Lung (tissue), 11 donors: ENCODE measurements at regions not wholly inside any gene's neighbourhood (a gene's known extent, or its start where the extent isn't known, plus 50 kb on each side); places are given as distances from the start of the nearest gene placed in this dataset.

ENCODE experiments used
- ATAC-seq: fragments of 200-7000 bp; cut with Tn5 transposase; one replicate; pipeline ENCODE4 v1.9.1; 2020; ENCODE audit warnings: moderate number of reproducible peaks; ENCODE audit not compliant: insufficient read depth, low FRiP score
- DNase-seq, 3 donors: peaks; one replicate each; pipeline ENCODE4 v3.0.0-alpha.2; 2013 to 2017
- H3K27ac ChIP-seq, 2 donors: one replicate each; pipeline ENCODE4 v1.5.1; 2013; ENCODE audit warnings: mild to moderate bottlenecking in 2 of 2, moderate library complexity in 2 of 2, control low read depth in 1 of 2, inconsistent platforms in 1 of 2, low read depth in 1 of 2, low read length in 1 of 2
- H3K27me3 ChIP-seq, 3 donors: one replicate each; pipeline ENCODE4 v1.5.1; 2013; ENCODE audit warnings: low read length in 2 of 3; ENCODE audit not compliant: control insufficient read depth in 3 of 3, insufficient read depth in 3 of 3
- H3K36me3 ChIP-seq, 4 donors: one replicate each; pipeline ENCODE4 v1.5.1; 2013; ENCODE audit warnings: low read length in 4 of 4, mild to moderate bottlenecking in 1 of 4, moderate library complexity in 1 of 4; ENCODE audit not compliant: control insufficient read depth in 4 of 4, insufficient read depth in 4 of 4
- H3K4me1 ChIP-seq, 5 donors: one replicate each; pipeline ENCODE4 v1.5.1; 2013; ENCODE audit warnings: low read length in 5 of 5, mild to moderate bottlenecking in 2 of 5, moderate library complexity in 1 of 5; ENCODE audit not compliant: control insufficient read depth in 5 of 5, insufficient read depth in 5 of 5
- H3K4me3 ChIP-seq: one replicate; pipeline ENCODE4 v1.5.1; 2013; ENCODE audit warnings: mild to moderate bottlenecking, control low read depth, moderate library complexity
- H3K9ac ChIP-seq, 2 donors: one replicate each; pipeline ENCODE4 v1.5.1; 2013; ENCODE audit warnings: low read length in 2 of 2, control low read depth in 1 of 2; ENCODE audit not compliant: insufficient read depth in 1 of 2
- H3K9me3 ChIP-seq, 4 donors: one replicate each; pipeline ENCODE4 v1.5.1; 2013; ENCODE audit warnings: low read length in 3 of 4, mild to moderate bottlenecking in 1 of 4, moderate library complexity in 1 of 4; ENCODE audit not compliant: control insufficient read depth in 4 of 4, insufficient read depth in 3 of 4
- CTCF ChIP-seq: IDR thresholded peaks from 2 replicates; pipeline ENCODE4 v1.5.1; 2012; ENCODE audit warnings: mild to moderate bottlenecking; ENCODE audit errors: control extremely low read depth, extremely low read depth
- WGBS, 2 donors: extraction: QIAGEN DNeasy Blood & Tissue Kit; methylation state at CpG; one replicate each; pipeline ENCODE4 v1.1.7; 2013; 5-methylcytosine and 5-hydroxymethylcytosine counted together
- donor health status: control.
- donor health status: control.
- donor health status: Bipolar disorder and iron deficiency.
- donor health status: healthy.
- donor health status: DM: yes; HTN: yes; CAD: no.

- no peak for TF ChIP-seq CTCF
- H3K9ac ChIP-seq, result no peak overlapping the region
- H3K36me3 ChIP-seq, result no peaks in the 10 kb centered on the region
- DNase-seq (peak in 1 of 3 donors; percentile 31), ATAC-seq (no peak)
- H3K27ac ChIP-seq, result no peak overlapping the region
- H3K4me3 ChIP-seq, result no peak overlapping the region
- no peaks in the 10 kb centered on the region for H3K27me3 ChIP-seq
- 67 to 80% methylated on average over 1 of the region's 1 CpG for WGBS, 2 donors
- H3K4me1 ChIP-seq, result peaks cover 5 to 71% (median 34%) of the 10 kb centered on the region in 5 donors
- no peaks in the 10 kb centered on the region for H3K9me3 ChIP-seq
These were observed 151.8 kb upstream of the TSC22D2 start for GRCh38 chr3:150256318-150256717.

GRCh38 chr3:150255826-150256225, 152.3 kb upstream of the TSC22D2 start:
- no peaks in the 10 kb centered on the region for H3K27me3 ChIP-seq
- TF ChIP-seq CTCF, result no peak
- H3K9ac ChIP-seq, result no peak overlapping the region
- H3K36me3 ChIP-seq, result no peaks in the 10 kb centered on the region
- H3K27ac ChIP-seq, result peak overlapping the region in 1 of 2 donors; percentile 39
- H3K4me1 ChIP-seq, result peaks cover 5 to 72% (median 34%) of the 10 kb centered on the region in 5 donors
- ATAC-seq (no peak), DNase-seq (no peak)
- H3K4me3 ChIP-seq, result no peak overlapping the region
- H3K9me3 ChIP-seq, result no peaks in the 10 kb centered on the region

GRCh38 chr3:150255413-150255812, 152.7 kb upstream of the TSC22D2 start:
- TF ChIP-seq CTCF, result no peak
- ATAC-seq (no peak), DNase-seq (peak; percentile 81 to 90 (median 89))
- no peaks in the 10 kb centered on the region for H3K36me3 ChIP-seq
- peaks cover 5 to 68% (median 34%) of the 10 kb centered on the region in 5 donors for H3K4me1 ChIP-seq
- 61 to 81% methylated on average over 3 of the region's 3 CpGs for WGBS, 2 donors
- H3K9me3 ChIP-seq, result no peaks in the 10 kb centered on the region
- no peak overlapping the region for H3K9ac ChIP-seq
- no peak overlapping the region for H3K4me3 ChIP-seq
- no peaks in the 10 kb centered on the region for H3K27me3 ChIP-seq
- peak overlapping the region; percentile 39 to 42 for H3K27ac ChIP-seq

- peak in 1 of 3 donors; percentile 33 for DNase-seq
- no peaks in the 10 kb centered on the region for H3K27me3 ChIP-seq
- no peak for TF ChIP-seq CTCF
- peaks cover 5 to 72% (median 34%) of the 10 kb centered on the region in 5 donors for H3K4me1 ChIP-seq
- ATAC-seq, result no peak
- H3K36me3 ChIP-seq, result no peaks in the 10 kb centered on the region
- H3K9me3 ChIP-seq, result no peaks in the 10 kb centered on the region
- peak overlapping the region in 1 of 2 donors; percentile 25 for H3K27ac ChIP-seq
- WGBS, 2 donors, result 81 to 93% methylated on average over 4 of the region's 4 CpGs
- no peak overlapping the region for H3K9ac ChIP-seq
- H3K4me3 ChIP-seq, result no peak overlapping the region
These were observed 153.8 kb upstream of the TSC22D2 start for GRCh38 chr3:150254309-150254708.
